ENCODE measurements at regions not wholly inside any gene's neighbourhood (a gene's known extent, or its start where the extent isn't known, plus 50 kb on each side); places are given as distances from the start of the nearest gene placed in this dataset.

DNA sequence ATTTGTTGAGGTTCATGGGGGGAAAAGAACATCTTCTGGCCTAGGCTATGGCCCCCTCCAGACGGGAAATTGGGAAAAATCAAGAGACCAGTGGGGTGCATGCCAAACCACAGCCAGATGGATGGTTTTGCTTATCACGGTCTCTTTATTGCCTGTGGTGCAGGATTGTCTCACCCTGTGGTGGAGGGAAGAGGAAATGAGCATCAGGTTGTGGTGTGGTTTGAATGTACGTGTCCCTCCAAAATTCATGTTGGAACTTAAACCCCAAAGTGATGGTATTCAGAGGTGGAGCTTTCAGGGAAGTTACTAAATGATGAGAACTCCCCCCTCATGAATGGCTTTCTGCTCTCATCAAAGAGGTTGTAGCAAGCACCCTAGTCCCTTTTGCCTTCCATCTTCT is 525.7 kb downstream of the NPHP4 start:
- TF ChIP-seq, protein P1, sequence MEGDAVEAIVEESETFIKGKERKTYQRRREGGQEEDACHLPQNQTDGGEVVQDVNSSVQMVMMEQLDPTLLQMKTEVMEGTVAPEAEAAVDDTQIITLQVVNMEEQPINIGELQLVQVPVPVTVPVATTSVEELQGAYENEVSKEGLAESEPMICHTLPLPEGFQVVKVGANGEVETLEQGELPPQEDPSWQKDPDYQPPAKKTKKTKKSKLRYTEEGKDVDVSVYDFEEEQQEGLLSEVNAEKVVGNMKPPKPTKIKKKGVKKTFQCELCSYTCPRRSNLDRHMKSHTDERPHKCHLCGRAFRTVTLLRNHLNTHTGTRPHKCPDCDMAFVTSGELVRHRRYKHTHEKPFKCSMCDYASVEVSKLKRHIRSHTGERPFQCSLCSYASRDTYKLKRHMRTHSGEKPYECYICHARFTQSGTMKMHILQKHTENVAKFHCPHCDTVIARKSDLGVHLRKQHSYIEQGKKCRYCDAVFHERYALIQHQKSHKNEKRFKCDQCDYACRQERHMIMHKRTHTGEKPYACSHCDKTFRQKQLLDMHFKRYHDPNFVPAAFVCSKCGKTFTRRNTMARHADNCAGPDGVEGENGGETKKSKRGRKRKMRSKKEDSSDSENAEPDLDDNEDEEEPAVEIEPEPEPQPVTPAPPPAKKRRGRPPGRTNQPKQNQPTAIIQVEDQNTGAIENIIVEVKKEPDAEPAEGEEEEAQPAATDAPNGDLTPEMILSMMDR (IDR thresholded peaks at IDR 0.05): no peak
- TF ChIP-seq POLR2AphosphoS5 (IDR thresholded peaks at IDR 0.05): no peak
